Thoracic aorta (tissue), 2 donors: ENCODE measurements at regions not wholly inside any gene's neighbourhood (a gene's known extent, or its start where the extent isn't known, plus 50 kb on each side); places are given as distances from the start of the nearest gene placed in this dataset.

ENCODE experiments used
- ATAC-seq: fragments of 150-250 bp; one replicate; pipeline ENCODE4 v1.8.0; 2017; ENCODE audit warnings: low read depth; ENCODE audit not compliant: insufficient number of reproducible peaks, low FRiP score
- DNase-seq: peaks from one replicate; pipeline ENCODE4 v3.0.0-alpha.2; 2020; ENCODE audit warnings: low spot score
- H3K27ac ChIP-seq, 2 donors: fragments of 200-600 bp; sonication (generic); 1 replicate in 1 of 2; 2 replicates in 1 of 2; pipeline ENCODE4 v1.5.1; 2016; ENCODE audit warnings: mild to moderate bottlenecking in 2 of 2, moderate library complexity in 2 of 2
- H3K27me3 ChIP-seq: fragments of 200-600 bp; sonication (generic); replicated peaks from 2 replicates; pipeline ENCODE4 v1.6.0; 2016; ENCODE audit warnings: mild to moderate bottlenecking; ENCODE audit not compliant: insufficient read depth
- H3K36me3 ChIP-seq: fragments of 200-600 bp; sonication (generic); one replicate; pipeline ENCODE4 v1.5.1; 2016
- H3K4me1 ChIP-seq, 2 donors: fragments of 200-600 bp; sonication (generic); 1 replicate in 1 of 2; 2 replicates in 1 of 2; pipeline versions ENCODE4 v1.5.1 to v1.6.0; 2016; ENCODE audit warnings: low read depth in 2 of 2, mild to moderate bottlenecking in 1 of 2; ENCODE audit not compliant: control insufficient read depth in 1 of 2
- H3K4me3 ChIP-seq: fragments of 200-600 bp; sonication (generic); 2 replicates; pipeline ENCODE4 v1.5.1; 2016; ENCODE audit warnings: mild to moderate bottlenecking
- H3K9me3 ChIP-seq: fragments of 200-600 bp; sonication (generic); 2 replicates; pipeline ENCODE4 v1.5.1; 2016
- CTCF ChIP-seq: fragments of 200-600 bp; sonication (generic); IDR thresholded peaks from one replicate; pipeline ENCODE4 v1.5.1; 2019; ENCODE audit warnings: antibody characterized with exemption

- Histone ChIP-seq H3K4me1 (no peaks in the 10 kb centered on the region), H3K27me3 (no peaks in the 10 kb centered on the region), H3K27ac (no peak overlapping the region), H3K36me3 (no peaks in the 10 kb centered on the region), H3K4me3 (no peak overlapping the region), H3K9me3 (no peaks in the 10 kb centered on the region)
- no peak for TF ChIP-seq CTCF
- ATAC-seq (no peak), DNase-seq (no peak)
Measured at GRCh38 chr4:89488736-89489135, 181.1 kb upstream of the GPRIN3 start.

- ATAC-seq (no peak), DNase-seq (no peak)
- Histone ChIP-seq H3K4me3 (no peak overlapping the region), H3K27me3 (no peaks in the 10 kb centered on the region), H3K9me3 (no peaks in the 10 kb centered on the region), H3K4me1 (no peaks in the 10 kb centered on the region), H3K36me3 (no peaks in the 10 kb centered on the region), H3K27ac (no peak overlapping the region)
- TF ChIP-seq CTCF = no peak
Measured at GRCh38 chr4:89486673-89487072, 179.1 kb upstream of the GPRIN3 start.

- ATAC-seq = no peak
- Histone ChIP-seq H3K27me3 (no peaks in the 10 kb centered on the region), H3K27ac (no peak overlapping the region), H3K4me1 (no peaks in the 10 kb centered on the region), H3K36me3 (no peaks in the 10 kb centered on the region), H3K9me3 (no peaks in the 10 kb centered on the region), H3K4me3 (no peak overlapping the region)
- TF ChIP-seq CTCF = no peak
- DNase-seq = no peak
Measured at GRCh38 chr4:89486042-89486441, 178.4 kb upstream of the GPRIN3 start.

- DNase-seq = no peak
- Histone ChIP-seq H3K9me3 (no peaks in the 10 kb centered on the region), H3K27ac (no peak overlapping the region), H3K36me3 (no peaks in the 10 kb centered on the region), H3K4me1 (no peaks in the 10 kb centered on the region), H3K4me3 (no peak overlapping the region), H3K27me3 (no peaks in the 10 kb centered on the region)
- no peak for ATAC-seq
- TF ChIP-seq CTCF = no peak
Measured at GRCh38 chr4:89483833-89484232, 176.2 kb upstream of the GPRIN3 start.

- no peak overlapping the region for H3K27ac ChIP-seq
- H3K27me3 ChIP-seq = no peaks in the 10 kb centered on the region
- ATAC-seq (no peak), DNase-seq (no peak)
- no peaks in the 10 kb centered on the region for H3K4me1 ChIP-seq
- no peaks in the 10 kb centered on the region for H3K36me3 ChIP-seq
- no peak for TF ChIP-seq CTCF
- H3K9me3 ChIP-seq = no peaks in the 10 kb centered on the region
- no peak overlapping the region for H3K4me3 ChIP-seq
Measured at GRCh38 chr4:89482926-89483595, 175.5 kb upstream of the GPRIN3 start.
